HG03521 (cell line): ENCODE measurements at regions not wholly inside any gene's neighbourhood (a gene's known extent, or its start where the extent isn't known, plus 50 kb on each side); places are given as distances from the start of the nearest gene placed in this dataset.

Experiments
- ATAC-seq: cut with Tn5 transposase; IDR thresholded peaks from one replicate; pipeline ENCODE4 v1.9.1; 2021; ENCODE audit warnings: mild to moderate bottlenecking, moderate library complexity; ENCODE audit not compliant: unreplicated experiment

- ATAC-seq, result no peak
These were observed 419.4 kb downstream of the CENPC start for GRCh38 chr4:67125636-67126514.

GRCh38 chr4:67124716-67125115 lies 420.6 kb downstream of the CENPC start:
- no peak for ATAC-seq

GRCh38 chr4:67122029-67122428 lies 423.3 kb downstream of the CENPC start:
- no peak for ATAC-seq

- no peak for ATAC-seq
These were observed 424.9 kb downstream of the CENPC start for GRCh38 chr4:67120369-67120768.

- no peak for ATAC-seq
These were observed 436.0 kb downstream of the CENPC start for GRCh38 chr4:67109276-67109675.

- ATAC-seq, result no peak
These were observed 438.3 kb downstream of the CENPC start for GRCh38 chr4:67106861-67107460.

GRCh38 chr4:67104145-67104544 lies 441.2 kb downstream of the CENPC start:
- ATAC-seq, result no peak

- no peak for ATAC-seq
These were observed 442.1 kb downstream of the CENPC start for GRCh38 chr4:67103001-67103747.

GRCh38 chr4:67101612-67102011 lies 443.7 kb downstream of the CENPC start:
- no peak for ATAC-seq

GRCh38 chr4:67092351-67092750 lies 453.0 kb downstream of the CENPC start:
- ATAC-seq, result no peak

GRCh38 chr4:67091673-67092072 lies 453.6 kb downstream of the CENPC start:
- no peak for ATAC-seq

- no peak for ATAC-seq
These were observed 457.4 kb downstream of the CENPC start for GRCh38 chr4:67087897-67088296.

GRCh38 chr4:67084783-67085182 lies 460.5 kb downstream of the CENPC start:
- no peak for ATAC-seq

- no peak for ATAC-seq
These were observed 461.8 kb downstream of the CENPC start for GRCh38 chr4:67083496-67083895.

GRCh38 chr4:67082746-67083145 lies 462.6 kb downstream of the CENPC start:
- no peak for ATAC-seq

GRCh38 chr4:67080046-67080557 lies 465.2 kb downstream of the CENPC start:
- no peak for ATAC-seq

GRCh38 chr4:67071641-67072040 lies 473.7 kb downstream of the CENPC start:
- ATAC-seq, result no peak

GRCh38 chr4:67055319-67055718 lies 490.0 kb downstream of the CENPC start:
- ATAC-seq, result no peak

GRCh38 chr4:67054896-67055295 lies 490.4 kb downstream of the CENPC start:
- no peak for ATAC-seq

GRCh38 chr4:67052814-67053675 lies 492.3 kb downstream of the CENPC start:
- ATAC-seq, result no peak
